Tibial artery (tissue), 4 donors: ENCODE measurements at regions not wholly inside any gene's neighbourhood (a gene's known extent, or its start where the extent isn't known, plus 50 kb on each side); places are given as distances from the start of the nearest gene placed in this dataset.

Experiments used
- DNase-seq, 2 donors: peaks; one replicate each; pipeline ENCODE4 v3.0.0-alpha.2; 2019
- H3K27ac ChIP-seq, 2 donors: fragments of 200-600 bp; sonication (generic) in 1 of 2; 1 replicate in 1 of 2; 2 replicates in 1 of 2; pipeline ENCODE4 v1.5.1; 2018 to 2019; ENCODE audit warnings: mild to moderate bottlenecking in 1 of 2
- H3K27me3 ChIP-seq, 2 donors: fragments of 200-600 bp; sonication (generic) in 1 of 2; one replicate each; pipeline versions ENCODE4 v1.5.1 to v1.6.0; 2016 to 2019
- H3K36me3 ChIP-seq, 3 donors: fragments of 200-600 bp; sonication (generic) in 2 of 3; one replicate each; pipeline ENCODE4 v1.5.1; 2016 to 2019; ENCODE audit warnings: mild to moderate bottlenecking in 2 of 3
- H3K4me1 ChIP-seq, 4 donors: fragments of 200-600 bp; sonication (generic) in 2 of 4; 1 replicate in 3 of 4; 2 replicates in 1 of 4; pipeline ENCODE4 v1.5.1; 2016 to 2019
- H3K4me3 ChIP-seq, 2 donors: fragments of 200-600 bp; sonication (generic) in 1 of 2; 1 replicate in 1 of 2; 2 replicates in 1 of 2; pipeline ENCODE4 v1.5.1; 2018 to 2019; ENCODE audit warnings: mild to moderate bottlenecking in 2 of 2
- H3K9me3 ChIP-seq, 3 donors: fragments of 200-600 bp; sonication (generic) in 1 of 3; one replicate each; pipeline ENCODE4 v1.5.1; 2016 to 2019
- CTCF ChIP-seq, 2 experiments: fragments of 200-600 bp in 1 of 2; fragments of 450-650 bp in 1 of 2; IDR thresholded peaks; one replicate each; pipeline ENCODE4 v1.5.1; 2017 to 2019; ENCODE audit warnings: antibody characterized with exemption in 2 of 2, mild to moderate bottlenecking in 1 of 2, moderate library complexity in 1 of 2
- intact Hi-C: fragments of 100-400 bp; cut with DNase I; formaldehyde crosslinking; loops from one replicate; pipeline ENCODE4 v1.15.0; 2023; ENCODE audit warnings: low total_unique reads

- Histone ChIP-seq H3K4me1 (no peaks in the 10 kb centered on the region), H3K27ac (no peak overlapping the region), H3K9me3 (no peaks in the 10 kb centered on the region), H3K27me3 (no peaks in the 10 kb centered on the region), H3K36me3 (no peaks in the 10 kb centered on the region), H3K4me3 (no peak overlapping the region)
- no peak for DNase-seq
- no peak for TF ChIP-seq CTCF (IDR thresholded peaks at IDR 0.05)
- intact Hi-C loops, result no loop called here
Observed at GRCh38 chr21:19874521-19874920, 1123.7 kb upstream of the NCAM2 start.

DNA sequence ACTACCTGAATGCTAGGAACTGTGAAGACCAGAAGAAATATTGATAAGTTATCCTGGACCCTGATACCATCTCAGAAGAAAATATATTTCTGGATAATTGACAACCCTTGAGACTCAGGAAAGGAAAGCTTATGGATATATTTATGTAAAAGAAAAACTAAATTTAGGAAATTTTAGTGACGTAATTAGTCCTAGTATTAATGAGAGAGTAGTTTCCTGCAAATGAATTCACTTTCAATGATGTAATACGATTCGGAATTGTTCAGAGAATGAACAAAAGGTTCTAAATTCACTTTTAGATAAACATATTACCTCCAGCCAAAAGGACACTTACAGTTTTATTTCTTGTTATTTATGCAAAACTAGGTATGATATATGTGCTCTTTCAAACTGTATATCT is 1120.1 kb upstream of the NCAM2 start:
- Histone ChIP-seq H3K36me3 (no peaks in the 10 kb centered on the region), H3K4me1 (no peaks in the 10 kb centered on the region), H3K27me3 (no peaks in the 10 kb centered on the region), H3K4me3 (no peak overlapping the region), H3K27ac (no peak overlapping the region), H3K9me3 (no peaks in the 10 kb centered on the region)
- DNase-seq, result no peak
- TF ChIP-seq CTCF (IDR thresholded peaks at IDR 0.05), result no peak
- intact Hi-C loops, result no loop called here

DNA sequence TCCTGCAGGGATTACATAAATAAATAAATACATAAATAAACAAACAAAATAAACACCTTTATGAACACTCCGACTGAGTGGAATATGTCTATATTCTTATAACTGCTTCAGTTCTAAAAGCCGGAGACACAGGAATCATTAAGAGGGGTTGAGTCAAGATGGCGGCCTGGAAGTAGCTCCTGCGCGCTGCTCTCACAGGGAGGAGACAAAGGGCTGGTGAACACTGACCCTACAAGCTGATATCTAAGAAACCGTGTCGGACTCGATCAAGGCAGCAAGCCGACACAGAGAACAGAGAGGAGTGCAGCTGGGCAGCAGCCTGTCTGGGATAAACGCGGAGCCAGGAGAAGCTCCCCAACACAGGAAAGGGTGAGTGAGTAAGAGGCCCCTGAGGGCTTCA is 1098.6 kb upstream of the NCAM2 start:
- DNase-seq, result no peak
- no peak for TF ChIP-seq CTCF (IDR thresholded peaks at IDR 0.05)
- Histone ChIP-seq H3K27ac (no peak overlapping the region), H3K4me1 (no peaks in the 10 kb centered on the region), H3K4me3 (no peak overlapping the region), H3K36me3 (no peaks in the 10 kb centered on the region), H3K27me3 (no peaks in the 10 kb centered on the region), H3K9me3 (no peaks in the 10 kb centered on the region)
- intact Hi-C loops, result no loop called here

DNA sequence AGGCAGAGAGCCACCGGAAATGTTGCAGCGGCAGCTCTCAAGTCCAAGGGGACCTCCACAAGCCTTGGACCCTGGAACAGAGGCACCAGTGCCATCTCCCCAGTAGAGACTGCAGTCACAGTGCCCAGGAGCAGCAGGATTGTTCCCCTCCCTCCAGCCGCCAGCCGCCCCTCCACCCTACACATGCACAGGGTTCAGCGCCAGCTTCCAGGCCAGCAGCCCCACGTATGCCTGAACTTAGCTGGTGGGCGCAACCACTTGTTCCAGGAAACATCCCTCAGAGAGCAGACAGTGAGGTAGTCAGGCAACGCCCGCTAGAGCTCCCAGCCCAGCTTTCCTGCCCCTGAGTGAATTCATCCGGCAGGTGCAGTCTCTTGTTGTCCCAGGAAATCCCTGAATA is 1098.1 kb upstream of the NCAM2 start:
- DNase-seq, result no peak
- no peaks in the 10 kb centered on the region for H3K27me3 ChIP-seq
- no peaks in the 10 kb centered on the region for H3K36me3 ChIP-seq
- no peaks in the 10 kb centered on the region for H3K4me1 ChIP-seq
- TF ChIP-seq CTCF (IDR thresholded peaks at IDR 0.05), result no peak
- no peak overlapping the region for H3K27ac ChIP-seq
- intact Hi-C loops, result no loop called here
- no peaks in the 10 kb centered on the region for H3K9me3 ChIP-seq
- no peak overlapping the region for H3K4me3 ChIP-seq

GRCh38 chr21:19908390-19908789 is 1089.8 kb upstream of the NCAM2 start:
- intact Hi-C loops, result no loop called here
- no peaks in the 10 kb centered on the region for H3K27me3 ChIP-seq
- H3K27ac ChIP-seq, result no peak overlapping the region
- TF ChIP-seq CTCF (IDR thresholded peaks at IDR 0.05), result no peak
- H3K36me3 ChIP-seq, result no peaks in the 10 kb centered on the region
- no peaks in the 10 kb centered on the region for H3K4me1 ChIP-seq
- no peaks in the 10 kb centered on the region for H3K9me3 ChIP-seq
- H3K4me3 ChIP-seq, result no peak overlapping the region
- no peak for DNase-seq

DNA sequence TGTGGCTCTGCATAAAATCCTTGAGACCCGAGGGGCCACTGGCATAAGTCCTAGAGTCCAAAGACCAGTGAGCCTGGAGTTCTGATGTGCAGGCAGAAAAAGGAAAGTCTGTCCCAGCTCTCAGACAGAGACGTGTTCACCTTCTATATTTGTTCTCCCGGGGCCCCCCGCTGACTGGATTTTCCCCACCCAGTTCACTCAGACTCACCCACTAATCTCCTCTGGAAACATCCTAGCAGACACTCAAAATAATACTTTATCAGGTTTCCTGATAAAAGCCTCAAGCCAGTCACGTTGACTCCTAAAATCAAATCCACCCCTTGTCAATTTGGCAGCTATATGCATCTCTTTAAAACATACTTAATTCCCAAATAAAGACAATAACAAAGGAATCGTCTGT is 1084.2 kb upstream of the NCAM2 start:
- intact Hi-C loops, result no loop called here
- H3K4me1 ChIP-seq, result no peaks in the 10 kb centered on the region
- no peaks in the 10 kb centered on the region for H3K9me3 ChIP-seq
- H3K4me3 ChIP-seq, result no peak overlapping the region
- no peak for DNase-seq
- H3K36me3 ChIP-seq, result no peaks in the 10 kb centered on the region
- H3K27me3 ChIP-seq, result no peaks in the 10 kb centered on the region
- no peak for TF ChIP-seq CTCF (IDR thresholded peaks at IDR 0.05)
- H3K27ac ChIP-seq, result no peak overlapping the region
